H1 (cell line): ENCODE measurements at regions not wholly inside any gene's neighbourhood (a gene's known extent, or its start where the extent isn't known, plus 50 kb on each side); places are given as distances from the start of the nearest gene placed in this dataset.

Experiments
- SP2 ChIP-seq: IDR thresholded peaks from 2 replicates; pipeline ENCODE4 v1.6.1; 2012; ENCODE audit warnings: mild to moderate bottlenecking, low read length, inconsistent platforms
- TF ChIP-seq, protein P1 (sequence below): fragments of 300-600 bp; sonication (generic); IDR thresholded peaks from 2 replicates; pipeline ENCODE4 v1.7.1; 2012; ENCODE audit warnings: low read length, moderate library complexity, mild to moderate bottlenecking, inconsistent platforms; ENCODE audit not compliant: insufficient replicate concordance

- TF ChIP-seq, protein P1, sequence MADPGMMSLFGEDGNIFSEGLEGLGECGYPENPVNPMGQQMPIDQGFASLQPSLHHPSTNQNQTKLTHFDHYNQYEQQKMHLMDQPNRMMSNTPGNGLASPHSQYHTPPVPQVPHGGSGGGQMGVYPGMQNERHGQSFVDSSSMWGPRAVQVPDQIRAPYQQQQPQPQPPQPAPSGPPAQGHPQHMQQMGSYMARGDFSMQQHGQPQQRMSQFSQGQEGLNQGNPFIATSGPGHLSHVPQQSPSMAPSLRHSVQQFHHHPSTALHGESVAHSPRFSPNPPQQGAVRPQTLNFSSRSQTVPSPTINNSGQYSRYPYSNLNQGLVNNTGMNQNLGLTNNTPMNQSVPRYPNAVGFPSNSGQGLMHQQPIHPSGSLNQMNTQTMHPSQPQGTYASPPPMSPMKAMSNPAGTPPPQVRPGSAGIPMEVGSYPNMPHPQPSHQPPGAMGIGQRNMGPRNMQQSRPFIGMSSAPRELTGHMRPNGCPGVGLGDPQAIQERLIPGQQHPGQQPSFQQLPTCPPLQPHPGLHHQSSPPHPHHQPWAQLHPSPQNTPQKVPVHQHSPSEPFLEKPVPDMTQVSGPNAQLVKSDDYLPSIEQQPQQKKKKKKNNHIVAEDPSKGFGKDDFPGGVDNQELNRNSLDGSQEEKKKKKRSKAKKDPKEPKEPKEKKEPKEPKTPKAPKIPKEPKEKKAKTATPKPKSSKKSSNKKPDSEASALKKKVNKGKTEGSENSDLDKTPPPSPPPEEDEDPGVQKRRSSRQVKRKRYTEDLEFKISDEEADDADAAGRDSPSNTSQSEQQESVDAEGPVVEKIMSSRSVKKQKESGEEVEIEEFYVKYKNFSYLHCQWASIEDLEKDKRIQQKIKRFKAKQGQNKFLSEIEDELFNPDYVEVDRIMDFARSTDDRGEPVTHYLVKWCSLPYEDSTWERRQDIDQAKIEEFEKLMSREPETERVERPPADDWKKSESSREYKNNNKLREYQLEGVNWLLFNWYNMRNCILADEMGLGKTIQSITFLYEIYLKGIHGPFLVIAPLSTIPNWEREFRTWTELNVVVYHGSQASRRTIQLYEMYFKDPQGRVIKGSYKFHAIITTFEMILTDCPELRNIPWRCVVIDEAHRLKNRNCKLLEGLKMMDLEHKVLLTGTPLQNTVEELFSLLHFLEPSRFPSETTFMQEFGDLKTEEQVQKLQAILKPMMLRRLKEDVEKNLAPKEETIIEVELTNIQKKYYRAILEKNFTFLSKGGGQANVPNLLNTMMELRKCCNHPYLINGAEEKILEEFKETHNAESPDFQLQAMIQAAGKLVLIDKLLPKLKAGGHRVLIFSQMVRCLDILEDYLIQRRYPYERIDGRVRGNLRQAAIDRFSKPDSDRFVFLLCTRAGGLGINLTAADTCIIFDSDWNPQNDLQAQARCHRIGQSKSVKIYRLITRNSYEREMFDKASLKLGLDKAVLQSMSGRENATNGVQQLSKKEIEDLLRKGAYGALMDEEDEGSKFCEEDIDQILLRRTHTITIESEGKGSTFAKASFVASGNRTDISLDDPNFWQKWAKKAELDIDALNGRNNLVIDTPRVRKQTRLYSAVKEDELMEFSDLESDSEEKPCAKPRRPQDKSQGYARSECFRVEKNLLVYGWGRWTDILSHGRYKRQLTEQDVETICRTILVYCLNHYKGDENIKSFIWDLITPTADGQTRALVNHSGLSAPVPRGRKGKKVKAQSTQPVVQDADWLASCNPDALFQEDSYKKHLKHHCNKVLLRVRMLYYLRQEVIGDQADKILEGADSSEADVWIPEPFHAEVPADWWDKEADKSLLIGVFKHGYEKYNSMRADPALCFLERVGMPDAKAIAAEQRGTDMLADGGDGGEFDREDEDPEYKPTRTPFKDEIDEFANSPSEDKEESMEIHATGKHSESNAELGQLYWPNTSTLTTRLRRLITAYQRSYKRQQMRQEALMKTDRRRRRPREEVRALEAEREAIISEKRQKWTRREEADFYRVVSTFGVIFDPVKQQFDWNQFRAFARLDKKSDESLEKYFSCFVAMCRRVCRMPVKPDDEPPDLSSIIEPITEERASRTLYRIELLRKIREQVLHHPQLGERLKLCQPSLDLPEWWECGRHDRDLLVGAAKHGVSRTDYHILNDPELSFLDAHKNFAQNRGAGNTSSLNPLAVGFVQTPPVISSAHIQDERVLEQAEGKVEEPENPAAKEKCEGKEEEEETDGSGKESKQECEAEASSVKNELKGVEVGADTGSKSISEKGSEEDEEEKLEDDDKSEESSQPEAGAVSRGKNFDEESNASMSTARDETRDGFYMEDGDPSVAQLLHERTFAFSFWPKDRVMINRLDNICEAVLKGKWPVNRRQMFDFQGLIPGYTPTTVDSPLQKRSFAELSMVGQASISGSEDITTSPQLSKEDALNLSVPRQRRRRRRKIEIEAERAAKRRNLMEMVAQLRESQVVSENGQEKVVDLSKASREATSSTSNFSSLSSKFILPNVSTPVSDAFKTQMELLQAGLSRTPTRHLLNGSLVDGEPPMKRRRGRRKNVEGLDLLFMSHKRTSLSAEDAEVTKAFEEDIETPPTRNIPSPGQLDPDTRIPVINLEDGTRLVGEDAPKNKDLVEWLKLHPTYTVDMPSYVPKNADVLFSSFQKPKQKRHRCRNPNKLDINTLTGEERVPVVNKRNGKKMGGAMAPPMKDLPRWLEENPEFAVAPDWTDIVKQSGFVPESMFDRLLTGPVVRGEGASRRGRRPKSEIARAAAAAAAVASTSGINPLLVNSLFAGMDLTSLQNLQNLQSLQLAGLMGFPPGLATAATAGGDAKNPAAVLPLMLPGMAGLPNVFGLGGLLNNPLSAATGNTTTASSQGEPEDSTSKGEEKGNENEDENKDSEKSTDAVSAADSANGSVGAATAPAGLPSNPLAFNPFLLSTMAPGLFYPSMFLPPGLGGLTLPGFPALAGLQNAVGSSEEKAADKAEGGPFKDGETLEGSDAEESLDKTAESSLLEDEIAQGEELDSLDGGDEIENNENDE, result no peak
- TF ChIP-seq SP2, result no peak
Observed at GRCh38 chr4:140255927-140256326, 101.9 kb upstream of the MAML3 start (continued).
